Loucy (cell line): ENCODE measurements at regions not wholly inside any gene's neighbourhood (a gene's known extent, or its start where the extent isn't known, plus 50 kb on each side); places are given as distances from the start of the nearest gene placed in this dataset.

Source experiments
- CTCF ChIP-seq: fragments of 200-600 bp; sonication (generic); conservative IDR thresholded peaks from 2 replicates; pipeline ENCODE4 v1.5.1; 2014; ENCODE audit warnings: mild to moderate bottlenecking, antibody characterized with exemption, low read length
- EZH2phosphoT487 ChIP-seq: fragments of 200-600 bp; IDR thresholded peaks from 2 replicates; pipeline ENCODE4 v1.6.1; 2018; ENCODE audit warnings: antibody characterized with exemption, mild to moderate bottlenecking, moderate library complexity, borderline replicate concordance

GRCh38 chr5:89756955-89757354 lies 652.6 kb downstream of the CETN3 start:
- no peak for TF ChIP-seq CTCF
- no peak for TF ChIP-seq EZH2phosphoT487
